BE2C (cell line): ENCODE measurements at regions not wholly inside any gene's neighbourhood (a gene's known extent, or its start where the extent isn't known, plus 50 kb on each side); places are given as distances from the start of the nearest gene placed in this dataset.

ENCODE experiments used
- DNase-seq: peaks from one replicate; pipeline ENCODE4 v3.0.0-alpha.2; 2020
- H3K27me3 ChIP-seq: fragments of 250-450 bp; sonication (Bioruptor Pico); 2 replicates; pipeline ENCODE4 v1.5.1; 2020; ENCODE audit warnings: mild to moderate bottlenecking
- H3K36me3 ChIP-seq: fragments of 250-450 bp; sonication (Bioruptor Pico); 2 replicates; pipeline ENCODE4 v1.5.1; 2020; ENCODE audit warnings: mild to moderate bottlenecking
- H3K4me1 ChIP-seq: fragments of 250-450 bp; sonication (Bioruptor Pico); 2 replicates; pipeline ENCODE4 v1.5.1; 2020
- H3K4me3 ChIP-seq: 2 replicates; pipeline ENCODE4 v1.5.1; 2011; ENCODE audit warnings: low read depth, low read length
- H3K9me3 ChIP-seq: fragments of 250-450 bp; sonication (Bioruptor Pico); 2 replicates; pipeline ENCODE4 v1.5.1; 2020
- TF ChIP-seq, protein P1 (sequence below): IDR thresholded peaks from 2 replicates; pipeline ENCODE4 v1.5.1; 2012; ENCODE audit warnings: mild to moderate bottlenecking, low read depth, low read length

DNA sequence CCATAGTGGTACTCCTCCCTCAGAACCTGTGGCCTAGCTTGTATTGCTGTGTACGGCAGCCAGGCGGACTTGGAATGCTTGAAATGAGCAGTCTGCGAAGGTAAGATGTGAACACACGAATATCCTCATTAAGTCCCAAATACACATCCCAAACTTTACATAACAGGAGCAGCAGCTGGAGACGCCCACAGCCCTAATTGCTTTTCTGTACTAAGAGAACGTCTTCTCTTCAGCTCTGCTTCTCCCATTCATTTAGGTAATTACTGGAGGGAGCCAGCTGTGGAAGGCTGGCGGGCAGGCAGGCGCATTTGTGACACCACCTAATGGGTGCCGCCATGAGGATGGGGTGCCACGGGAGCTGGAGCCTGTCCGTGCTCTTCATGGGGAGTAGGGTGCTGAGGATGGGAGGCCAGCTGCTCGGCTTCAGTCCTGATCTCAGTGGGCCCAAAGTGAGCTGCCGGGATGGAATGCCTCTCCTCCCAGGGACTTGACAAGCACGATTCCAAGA lies 66.6 kb upstream of the POU3F1 start:
- no peaks in the 10 kb centered on the region for H3K4me1 ChIP-seq
- no peaks in the 10 kb centered on the region for H3K36me3 ChIP-seq
- H3K27me3 ChIP-seq = no peaks in the 10 kb centered on the region
- no peaks in the 10 kb centered on the region for H3K9me3 ChIP-seq
- no peak for DNase-seq
- no peak overlapping the region for H3K4me3 ChIP-seq
- TF ChIP-seq, protein P1, sequence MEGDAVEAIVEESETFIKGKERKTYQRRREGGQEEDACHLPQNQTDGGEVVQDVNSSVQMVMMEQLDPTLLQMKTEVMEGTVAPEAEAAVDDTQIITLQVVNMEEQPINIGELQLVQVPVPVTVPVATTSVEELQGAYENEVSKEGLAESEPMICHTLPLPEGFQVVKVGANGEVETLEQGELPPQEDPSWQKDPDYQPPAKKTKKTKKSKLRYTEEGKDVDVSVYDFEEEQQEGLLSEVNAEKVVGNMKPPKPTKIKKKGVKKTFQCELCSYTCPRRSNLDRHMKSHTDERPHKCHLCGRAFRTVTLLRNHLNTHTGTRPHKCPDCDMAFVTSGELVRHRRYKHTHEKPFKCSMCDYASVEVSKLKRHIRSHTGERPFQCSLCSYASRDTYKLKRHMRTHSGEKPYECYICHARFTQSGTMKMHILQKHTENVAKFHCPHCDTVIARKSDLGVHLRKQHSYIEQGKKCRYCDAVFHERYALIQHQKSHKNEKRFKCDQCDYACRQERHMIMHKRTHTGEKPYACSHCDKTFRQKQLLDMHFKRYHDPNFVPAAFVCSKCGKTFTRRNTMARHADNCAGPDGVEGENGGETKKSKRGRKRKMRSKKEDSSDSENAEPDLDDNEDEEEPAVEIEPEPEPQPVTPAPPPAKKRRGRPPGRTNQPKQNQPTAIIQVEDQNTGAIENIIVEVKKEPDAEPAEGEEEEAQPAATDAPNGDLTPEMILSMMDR = no peak

DNA sequence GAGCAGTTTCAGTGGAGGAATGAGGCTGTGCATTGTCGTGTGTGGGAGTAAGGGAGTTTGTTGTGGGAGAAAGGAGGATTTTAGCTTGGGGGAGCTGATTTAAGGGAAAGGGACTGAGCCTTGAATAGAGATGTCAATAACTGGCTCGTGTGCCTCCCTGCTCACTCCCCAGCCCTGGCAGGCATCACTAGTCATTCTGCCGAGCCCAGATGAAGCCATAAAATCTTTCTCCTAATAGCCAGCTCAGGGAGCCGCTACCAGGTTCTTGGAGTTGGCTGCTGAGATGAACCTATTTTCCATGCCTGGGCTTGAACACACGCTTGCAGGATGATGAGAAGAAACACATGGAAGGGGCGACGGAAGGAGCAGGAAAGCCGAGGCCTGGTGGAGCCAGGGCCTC lies 65.0 kb upstream of the POU3F1 start:
- Histone ChIP-seq H3K4me1 (no peaks in the 10 kb centered on the region), H3K4me3 (no peak overlapping the region), H3K36me3 (no peaks in the 10 kb centered on the region), H3K9me3 (no peaks in the 10 kb centered on the region), H3K27me3 (no peaks in the 10 kb centered on the region)
- TF ChIP-seq, protein P1 = no peak
- DNase-seq = no peak

DNA sequence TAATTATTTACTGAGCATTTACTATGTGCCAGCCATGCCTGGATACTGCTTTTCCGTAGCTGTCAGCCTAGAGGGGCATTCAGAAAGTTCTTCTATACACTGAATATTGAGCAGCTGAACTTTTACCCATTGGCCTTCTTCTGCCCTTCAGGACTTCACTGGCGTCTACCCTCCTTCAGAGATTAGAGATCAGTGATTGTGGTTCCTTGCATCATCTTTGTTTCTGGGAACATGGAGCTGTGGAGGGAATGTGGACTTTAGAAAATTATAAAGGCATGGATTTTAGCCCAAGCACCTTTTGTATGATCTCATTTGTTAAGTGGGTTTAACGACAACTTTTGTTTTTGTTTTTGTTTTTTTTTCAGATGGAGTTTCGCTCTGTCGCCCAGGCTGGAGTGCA lies 58.7 kb upstream of the POU3F1 start:
- DNase-seq = no peak
- TF ChIP-seq, protein P1 = no peak
- no peak overlapping the region for H3K4me3 ChIP-seq
- H3K36me3 ChIP-seq = no peaks in the 10 kb centered on the region
- no peaks in the 10 kb centered on the region for H3K4me1 ChIP-seq
- H3K9me3 ChIP-seq = no peaks in the 10 kb centered on the region
- no peaks in the 10 kb centered on the region for H3K27me3 ChIP-seq

DNA sequence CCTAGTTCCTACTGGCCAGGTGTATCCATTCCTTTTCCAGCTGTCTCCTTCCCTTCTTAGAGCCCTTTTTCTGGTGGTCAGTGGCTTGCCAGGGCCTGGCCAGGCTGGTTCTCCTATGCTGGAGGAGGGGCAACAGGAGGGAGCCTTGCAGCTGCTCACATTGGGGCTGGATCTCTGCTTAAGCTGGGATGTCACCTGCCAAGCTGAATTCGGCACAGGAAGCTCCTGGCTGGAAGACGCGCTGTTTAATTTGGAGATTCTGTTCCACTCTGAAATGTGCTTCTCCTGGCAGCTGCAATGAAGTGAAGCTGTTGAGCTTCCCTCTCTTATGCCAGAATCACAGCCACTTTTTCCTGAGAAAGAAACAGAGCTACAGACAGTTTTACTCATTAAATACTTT lies 56.0 kb upstream of the POU3F1 start:
- Histone ChIP-seq H3K27me3 (no peaks in the 10 kb centered on the region), H3K9me3 (no peaks in the 10 kb centered on the region)
- TF ChIP-seq, protein P1 = no peak

DNA sequence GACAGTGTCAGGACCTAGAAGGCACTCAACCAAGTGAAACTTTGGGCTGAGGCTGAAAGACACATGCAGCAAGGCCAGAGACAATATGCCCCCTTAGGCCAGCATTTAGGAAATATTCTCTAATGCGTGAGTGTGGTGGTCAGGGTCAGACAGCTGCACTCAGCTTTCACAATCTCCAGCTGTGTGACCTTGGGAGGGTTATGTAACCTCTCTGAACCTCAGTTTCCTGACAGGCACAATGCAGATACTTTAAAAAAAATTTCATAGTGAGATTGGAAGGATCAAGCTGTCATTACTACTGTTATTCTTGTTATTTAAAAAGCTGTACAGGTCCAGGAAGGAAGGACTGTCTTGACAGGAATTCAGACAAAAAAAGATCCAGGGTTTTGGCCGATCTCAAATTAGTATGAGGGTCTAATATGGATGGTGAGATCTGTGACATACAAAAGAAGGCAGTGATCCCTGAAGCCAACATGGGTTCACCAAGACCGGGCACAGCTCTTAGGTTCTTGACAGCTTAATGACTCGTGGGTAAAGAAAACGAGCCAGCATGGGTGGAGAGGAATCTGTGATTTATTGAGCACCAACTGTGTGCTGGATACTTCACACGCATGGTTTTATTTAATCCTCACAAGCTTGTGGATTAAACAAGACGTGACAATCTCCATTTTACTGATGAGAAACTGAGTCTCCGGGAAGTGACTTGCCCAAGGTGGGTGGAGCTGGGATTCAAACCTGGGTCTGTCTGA lies 54.6 kb upstream of the POU3F1 start:
- no peaks in the 10 kb centered on the region for H3K27me3 ChIP-seq
- TF ChIP-seq, protein P1 = no peak
- no peaks in the 10 kb centered on the region for H3K9me3 ChIP-seq
- no peak overlapping the region for H3K4me3 ChIP-seq
- DNase-seq = no peak
- no peaks in the 10 kb centered on the region for H3K36me3 ChIP-seq
- no peaks in the 10 kb centered on the region for H3K4me1 ChIP-seq

More for the DNA sequence above, 56.0 kb upstream of the POU3F1 start:
- DNase-seq = no peak
- Histone ChIP-seq H3K4me1 (no peaks in the 10 kb centered on the region), H3K4me3 (no peak overlapping the region), H3K36me3 (no peaks in the 10 kb centered on the region)

DNA sequence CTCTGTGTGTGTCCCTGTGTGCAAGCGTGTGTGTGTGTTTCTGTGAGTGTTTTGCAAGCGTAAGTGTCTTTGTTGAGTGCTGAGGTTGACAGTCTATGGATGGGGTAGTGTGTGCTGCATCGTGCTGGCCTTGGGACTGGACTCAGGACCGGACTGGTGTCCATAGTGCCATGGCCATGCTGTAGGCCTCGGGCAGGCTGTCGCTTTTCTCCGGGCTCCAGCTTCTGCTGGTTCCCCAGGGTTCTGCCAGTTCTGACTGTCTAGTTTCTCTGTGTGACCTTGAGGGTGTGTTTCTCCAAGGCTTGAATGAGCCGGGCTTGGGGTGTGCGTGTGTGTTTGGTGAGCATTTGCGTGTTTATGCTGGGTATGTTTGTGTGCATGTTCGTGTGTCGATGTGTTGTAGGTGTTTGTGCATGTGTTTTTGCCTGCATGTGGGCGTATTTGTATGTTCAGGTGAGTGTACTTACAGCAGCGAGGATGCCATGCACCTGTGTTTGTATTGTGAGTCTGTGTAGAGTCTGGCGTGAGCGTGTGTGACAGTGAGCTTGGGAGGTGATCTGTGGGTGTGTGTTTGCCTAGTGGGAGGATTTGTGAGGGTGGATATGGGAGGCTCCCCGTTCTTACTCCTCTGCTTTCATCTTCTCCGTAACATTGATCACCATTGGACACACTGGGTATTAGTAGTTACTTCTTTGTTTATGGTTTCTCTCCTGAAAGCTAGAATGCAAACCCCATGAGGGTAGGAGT lies 51.7 kb upstream of the POU3F1 start:
- no peaks in the 10 kb centered on the region for H3K27me3 ChIP-seq
- H3K9me3 ChIP-seq = no peaks in the 10 kb centered on the region

More for the DNA sequence above, 51.7 kb upstream of the POU3F1 start:
- no peak overlapping the region for H3K4me3 ChIP-seq
- TF ChIP-seq, protein P1 = no peak
- no peaks in the 10 kb centered on the region for H3K36me3 ChIP-seq
- no peaks in the 10 kb centered on the region for H3K4me1 ChIP-seq
- no peak for DNase-seq
